ENCODE measurements at regions not wholly inside any gene's neighbourhood (a gene's known extent, or its start where the extent isn't known, plus 50 kb on each side); places are given as distances from the start of the nearest gene placed in this dataset.

- Histone ChIP-seq H3K36me3 (no peaks in the 10 kb centered on the region), H3K4me1 (no peaks in the 10 kb centered on the region), H3K27me3 (peaks cover 0 to 7% (median 0%) of the 10 kb centered on the region in 7 donors), H3K27ac (no peak overlapping the region), H3K9me3 (peaks cover 0 to 8% (median 0%) of the 10 kb centered on the region in 11 donors), H3K4me3 (no peak overlapping the region)
- intact Hi-C loops (cut with DNase I), result no loop called here
- no peak for ATAC-seq
- no peak for TF ChIP-seq CTCF (IDR thresholded peaks at IDR 0.05)
- no peak for DNase-seq
- WGBS, 2 donors, result 41 to 56% methylated on average over 1 of the region's 1 CpG
Measured at GRCh38 chr12:103036581-103037214, 79.2 kb downstream of the ASCL1 start.

GRCh38 chr12:103043531-103044486 lies 86.3 kb downstream of the ASCL1 start:
- DNase-seq, result no peak
- ATAC-seq, result no peak
- Histone ChIP-seq H3K27me3 (peaks cover 0 to 8% (median 0%) of the 10 kb centered on the region in 7 donors), H3K4me3 (no peak overlapping the region), H3K36me3 (no peaks in the 10 kb centered on the region), H3K27ac (no peak overlapping the region), H3K9me3 (peaks cover 0 to 14% (median 0%) of the 10 kb centered on the region in 11 donors), H3K4me1 (no peaks in the 10 kb centered on the region)
- intact Hi-C loops (cut with DNase I), result no loop called here
- 25 to 26% methylated on average over 18 of the region's 18 CpGs for WGBS, 2 donors
- TF ChIP-seq CTCF (IDR thresholded peaks at IDR 0.05), result no peak

- TF ChIP-seq CTCF (IDR thresholded peaks at IDR 0.05), result no peak
- Histone ChIP-seq H3K27ac (no peak overlapping the region), H3K9me3 (peaks cover 0 to 14% (median 0%) of the 10 kb centered on the region in 11 donors), H3K4me3 (no peak overlapping the region), H3K36me3 (no peaks in the 10 kb centered on the region), H3K4me1 (no peaks in the 10 kb centered on the region), H3K27me3 (peaks cover 0 to 7% (median 0%) of the 10 kb centered on the region in 7 donors)
- intact Hi-C loops (cut with DNase I), result no loop called here
- DNase-seq (no peak), ATAC-seq (no peak)
- 57 to 65% methylated on average over 3 of the region's 3 CpGs for WGBS, 2 donors
Measured at GRCh38 chr12:103046154-103046553, 88.7 kb downstream of the ASCL1 start.

- DNase-seq, result no peak
- no peak for TF ChIP-seq CTCF (IDR thresholded peaks at IDR 0.05)
- Histone ChIP-seq H3K4me1 (no peaks in the 10 kb centered on the region), H3K36me3 (no peaks in the 10 kb centered on the region), H3K27ac (no peak overlapping the region), H3K4me3 (no peak overlapping the region), H3K9me3 (peaks cover 0 to 14% (median 0%) of the 10 kb centered on the region in 11 donors), H3K27me3 (no peaks in the 10 kb centered on the region)
- intact Hi-C loops (cut with DNase I), result no loop called here
- ATAC-seq, result no peak
- 78 to 79% methylated on average over 4 of the region's 4 CpGs for WGBS, 2 donors
Measured at GRCh38 chr12:103050273-103050672, 92.8 kb downstream of the ASCL1 start.
